ENCODE measurements at regions not wholly inside any gene's neighbourhood (a gene's known extent, or its start where the extent isn't known, plus 50 kb on each side); places are given as distances from the start of the nearest gene placed in this dataset.

DNA sequence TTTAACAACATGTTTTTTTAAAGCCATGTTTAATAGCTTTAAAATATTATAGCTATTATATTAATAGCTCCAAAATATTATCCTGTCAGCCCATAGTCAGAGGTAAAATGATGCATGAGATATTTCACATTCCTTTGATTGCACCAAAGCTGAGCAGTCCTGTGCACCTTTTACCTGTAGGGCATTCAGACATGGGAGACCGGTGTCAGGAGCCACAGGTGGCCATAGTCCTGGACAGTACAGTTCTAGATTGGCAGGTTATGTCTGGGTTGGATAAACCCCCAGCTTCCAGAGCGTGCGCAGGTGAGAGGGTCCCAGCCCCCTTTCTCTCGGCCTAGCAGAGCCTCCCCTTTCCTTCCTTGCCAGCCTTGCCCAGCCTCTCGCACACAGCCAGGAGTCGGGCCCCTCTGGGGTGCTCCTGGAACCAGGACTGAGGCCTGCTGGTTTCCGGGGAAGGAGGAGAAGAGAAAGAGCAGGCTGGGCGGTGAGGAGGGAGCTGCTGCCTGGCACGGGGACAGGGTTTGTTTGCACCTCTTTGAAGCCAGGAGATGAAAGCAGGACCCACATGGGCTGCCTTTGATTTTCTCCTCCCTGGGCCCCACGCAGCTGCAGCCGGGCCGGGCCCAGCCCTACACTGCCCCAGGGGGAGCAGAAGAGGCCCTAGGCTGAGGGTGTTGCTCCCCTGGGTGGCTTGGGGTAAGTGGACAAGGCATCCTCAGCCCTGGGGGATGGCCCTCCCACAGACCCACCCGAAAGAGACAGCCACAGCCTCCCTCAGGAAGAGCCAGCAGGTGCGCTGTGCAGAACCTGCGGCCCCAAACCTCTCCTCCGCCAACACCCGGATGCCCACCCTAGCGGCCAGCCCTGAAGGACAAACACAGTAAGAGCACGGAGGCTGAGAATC lies 75.2 kb upstream of the TARDBP start:
- TF ChIP-seq POLR2A (IDR thresholded peaks at IDR 0.05) = no peak
- TF ChIP-seq, protein P1, sequence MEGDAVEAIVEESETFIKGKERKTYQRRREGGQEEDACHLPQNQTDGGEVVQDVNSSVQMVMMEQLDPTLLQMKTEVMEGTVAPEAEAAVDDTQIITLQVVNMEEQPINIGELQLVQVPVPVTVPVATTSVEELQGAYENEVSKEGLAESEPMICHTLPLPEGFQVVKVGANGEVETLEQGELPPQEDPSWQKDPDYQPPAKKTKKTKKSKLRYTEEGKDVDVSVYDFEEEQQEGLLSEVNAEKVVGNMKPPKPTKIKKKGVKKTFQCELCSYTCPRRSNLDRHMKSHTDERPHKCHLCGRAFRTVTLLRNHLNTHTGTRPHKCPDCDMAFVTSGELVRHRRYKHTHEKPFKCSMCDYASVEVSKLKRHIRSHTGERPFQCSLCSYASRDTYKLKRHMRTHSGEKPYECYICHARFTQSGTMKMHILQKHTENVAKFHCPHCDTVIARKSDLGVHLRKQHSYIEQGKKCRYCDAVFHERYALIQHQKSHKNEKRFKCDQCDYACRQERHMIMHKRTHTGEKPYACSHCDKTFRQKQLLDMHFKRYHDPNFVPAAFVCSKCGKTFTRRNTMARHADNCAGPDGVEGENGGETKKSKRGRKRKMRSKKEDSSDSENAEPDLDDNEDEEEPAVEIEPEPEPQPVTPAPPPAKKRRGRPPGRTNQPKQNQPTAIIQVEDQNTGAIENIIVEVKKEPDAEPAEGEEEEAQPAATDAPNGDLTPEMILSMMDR (IDR thresholded peaks at IDR 0.05) = no peak

All from vagina (tissue), 2 donors.